ENCODE measurements at regions not wholly inside any gene's neighbourhood (a gene's known extent, or its start where the extent isn't known, plus 50 kb on each side); places are given as distances from the start of the nearest gene placed in this dataset.

DNA sequence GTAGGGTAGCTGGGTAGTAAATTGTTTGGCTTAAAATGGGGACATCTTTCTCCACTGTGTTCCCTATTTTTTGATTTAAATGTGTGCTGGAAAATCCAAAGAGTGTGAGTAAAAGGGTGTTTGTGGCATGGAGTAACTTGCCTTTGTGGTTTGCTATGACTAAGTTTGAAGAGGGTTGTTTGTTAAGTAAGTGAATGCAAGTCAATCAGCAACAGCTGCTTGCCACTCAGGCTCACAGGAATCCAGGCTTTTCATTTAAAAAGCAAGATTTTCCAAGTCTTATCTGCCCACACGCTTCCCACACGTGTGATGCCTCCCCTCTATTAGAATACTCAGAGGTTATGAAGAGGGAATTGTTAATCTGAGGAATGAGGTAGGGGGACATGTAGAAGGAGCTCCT lies 847.7 kb upstream of the RBFOX1 start:
- TF ChIP-seq, protein P1, sequence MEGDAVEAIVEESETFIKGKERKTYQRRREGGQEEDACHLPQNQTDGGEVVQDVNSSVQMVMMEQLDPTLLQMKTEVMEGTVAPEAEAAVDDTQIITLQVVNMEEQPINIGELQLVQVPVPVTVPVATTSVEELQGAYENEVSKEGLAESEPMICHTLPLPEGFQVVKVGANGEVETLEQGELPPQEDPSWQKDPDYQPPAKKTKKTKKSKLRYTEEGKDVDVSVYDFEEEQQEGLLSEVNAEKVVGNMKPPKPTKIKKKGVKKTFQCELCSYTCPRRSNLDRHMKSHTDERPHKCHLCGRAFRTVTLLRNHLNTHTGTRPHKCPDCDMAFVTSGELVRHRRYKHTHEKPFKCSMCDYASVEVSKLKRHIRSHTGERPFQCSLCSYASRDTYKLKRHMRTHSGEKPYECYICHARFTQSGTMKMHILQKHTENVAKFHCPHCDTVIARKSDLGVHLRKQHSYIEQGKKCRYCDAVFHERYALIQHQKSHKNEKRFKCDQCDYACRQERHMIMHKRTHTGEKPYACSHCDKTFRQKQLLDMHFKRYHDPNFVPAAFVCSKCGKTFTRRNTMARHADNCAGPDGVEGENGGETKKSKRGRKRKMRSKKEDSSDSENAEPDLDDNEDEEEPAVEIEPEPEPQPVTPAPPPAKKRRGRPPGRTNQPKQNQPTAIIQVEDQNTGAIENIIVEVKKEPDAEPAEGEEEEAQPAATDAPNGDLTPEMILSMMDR (IDR thresholded peaks at IDR 0.05) = no peak
- no peak for TF ChIP-seq POLR2A (IDR thresholded peaks at IDR 0.05)
